Activated effector memory CD4-positive, alpha-beta T cell treated with Interleukin-2 at 50 U/mL for 16 hours (primary cell): ENCODE measurements at regions not wholly inside any gene's neighbourhood (a gene's known extent, or its start where the extent isn't known, plus 50 kb on each side); places are given as distances from the start of the nearest gene placed in this dataset.

Experiments
- DNase-seq: peaks from one replicate; pipeline ENCODE4 v3.0.0-alpha.2; 2020

DNA sequence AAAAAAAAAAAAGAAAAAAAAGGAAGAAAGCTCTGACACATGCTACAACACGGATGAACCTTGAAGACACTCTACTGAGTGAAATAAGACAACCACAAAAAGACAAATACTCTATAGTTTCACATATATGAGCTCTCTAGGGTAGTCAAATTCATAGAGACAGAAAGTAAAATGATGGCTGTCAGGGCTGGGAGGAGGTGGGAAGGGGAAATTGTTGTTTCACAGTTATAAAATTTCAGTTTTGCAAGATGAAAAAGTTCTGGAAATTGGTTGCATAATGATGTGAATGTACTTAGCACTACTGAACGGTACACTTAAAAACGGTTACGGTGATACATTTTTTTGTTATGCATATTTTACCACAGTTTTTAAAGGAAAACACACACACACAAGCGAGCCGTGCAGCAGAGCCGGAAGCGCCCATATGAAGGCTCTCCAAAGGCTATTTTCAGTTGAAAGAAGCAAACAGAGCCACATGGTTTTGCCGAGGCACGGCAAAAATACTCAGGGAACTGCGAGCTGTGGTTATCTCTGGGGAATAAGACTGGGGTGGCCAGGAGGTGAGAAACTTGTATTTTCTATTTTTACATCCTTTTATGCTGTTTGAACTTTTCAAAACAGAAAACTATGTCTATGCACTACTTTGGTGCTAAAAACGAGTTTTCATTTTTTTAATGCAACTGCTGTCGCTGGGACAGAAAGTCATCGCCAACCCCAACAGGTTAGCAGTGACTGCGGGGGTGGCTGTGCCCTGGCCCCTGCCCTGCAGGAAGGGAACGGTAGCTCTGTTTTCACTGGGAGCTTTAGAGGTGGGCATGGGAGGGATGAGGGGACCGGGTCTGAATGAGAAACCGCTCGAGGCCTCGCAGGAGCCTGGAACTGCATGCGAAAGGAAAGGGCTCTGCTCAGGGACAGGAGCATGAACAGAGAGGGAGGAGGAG, 132.9 kb downstream of the OAT start:
- DNase-seq: no peak

DNA sequence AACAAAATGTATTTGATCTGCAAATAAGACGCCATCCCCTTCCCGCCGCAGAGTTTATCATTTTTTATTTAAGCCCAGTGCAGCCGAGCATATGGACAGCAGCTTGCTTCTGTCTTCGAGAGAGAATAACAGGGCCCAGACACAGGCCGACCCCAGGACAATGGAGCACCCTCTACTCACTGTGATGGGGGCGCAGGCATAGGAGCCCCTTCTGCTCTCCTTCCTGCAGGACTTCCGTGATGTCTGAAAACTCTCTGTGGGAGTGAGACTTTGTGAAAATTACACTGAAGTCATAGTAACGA, 134.8 kb downstream of the OAT start:
- DNase-seq: no peak

DNA sequence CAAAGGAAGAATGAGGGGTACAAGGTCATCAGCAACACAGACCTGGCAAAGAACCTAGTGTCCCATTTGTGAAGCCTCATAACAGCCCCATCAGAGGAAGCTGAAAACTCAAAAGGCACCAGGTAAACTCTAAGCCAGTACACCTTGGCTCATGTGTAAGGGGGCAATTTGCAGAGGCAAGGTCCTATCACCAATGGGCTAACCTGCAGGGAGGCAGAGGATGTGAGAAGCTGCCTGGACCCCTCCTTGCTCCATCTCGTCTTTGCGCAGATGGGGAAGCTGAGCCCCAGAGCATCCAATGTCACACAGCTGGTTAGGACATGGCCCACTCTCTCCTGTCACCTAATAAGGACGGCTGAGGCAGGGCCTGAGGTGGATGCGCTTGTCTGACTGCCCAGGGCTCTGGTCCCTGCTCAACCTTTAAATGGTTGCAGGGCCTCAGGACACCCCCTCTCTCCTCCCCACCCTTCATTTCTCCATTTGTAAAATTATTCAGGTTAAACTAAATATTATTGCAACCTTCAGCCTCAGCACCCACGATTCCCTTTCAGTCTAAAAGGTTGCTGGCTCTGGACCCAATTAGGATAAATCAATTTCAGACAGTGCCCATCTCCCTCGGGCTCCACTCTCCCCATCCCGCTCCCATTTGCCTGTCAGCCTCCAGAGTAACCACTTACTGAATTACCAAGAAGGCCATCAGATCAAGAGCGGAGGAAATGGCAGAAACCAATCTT, 135.3 kb downstream of the OAT start:
- DNase-seq: no peak

GRCh38 chr10:124282326-124282725, 136.4 kb downstream of the OAT start:
- no peak for DNase-seq

- no peak for DNase-seq
Measured at GRCh38 chr10:124281666-124282065, 137.1 kb downstream of the OAT start.

- no peak for DNase-seq
Measured at GRCh38 chr10:124280916-124281315, 137.8 kb downstream of the OAT start.

DNA sequence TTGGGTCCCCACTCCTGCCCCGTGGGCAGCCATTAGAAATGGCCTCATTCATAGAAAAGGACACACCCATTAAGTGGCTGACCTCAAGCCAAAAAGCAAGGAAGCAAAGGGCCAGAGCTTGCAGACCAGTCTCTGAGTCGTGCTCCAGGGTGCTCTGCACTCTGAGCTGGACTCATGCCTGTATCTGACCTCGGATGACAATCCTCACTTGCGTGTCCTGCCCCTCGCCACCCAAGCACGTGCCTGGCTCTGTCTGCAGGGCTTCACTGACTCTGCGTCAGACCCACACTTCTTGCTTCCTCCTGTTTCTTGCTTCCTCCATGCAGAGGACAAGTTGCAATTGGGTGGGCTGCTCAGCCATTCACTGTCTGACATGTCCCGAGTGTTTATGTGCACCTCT, 138.8 kb downstream of the OAT start:
- no peak for DNase-seq

- no peak for DNase-seq
Measured at GRCh38 chr10:124279298-124279697, 139.4 kb downstream of the OAT start.

DNA sequence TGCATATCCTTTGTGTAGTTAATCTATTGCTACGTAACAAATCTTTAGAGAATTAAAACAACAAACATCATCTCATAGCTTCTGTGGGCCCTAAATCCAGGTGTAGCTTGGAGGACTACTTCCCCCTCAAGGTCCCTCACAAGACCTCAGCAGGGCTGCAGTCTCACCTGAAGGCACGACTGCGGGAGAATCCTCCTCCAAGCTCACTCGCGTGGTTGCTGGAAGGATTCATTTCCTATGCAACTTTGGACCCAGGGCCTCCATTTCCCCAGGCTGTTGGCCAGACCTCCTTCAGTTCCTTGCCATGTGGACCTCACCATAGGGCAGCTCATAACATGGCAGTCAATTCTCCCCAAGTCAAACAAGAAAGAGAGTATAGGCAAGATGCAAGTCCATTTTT, 140.4 kb downstream of the OAT start:
- no peak for DNase-seq

DNA sequence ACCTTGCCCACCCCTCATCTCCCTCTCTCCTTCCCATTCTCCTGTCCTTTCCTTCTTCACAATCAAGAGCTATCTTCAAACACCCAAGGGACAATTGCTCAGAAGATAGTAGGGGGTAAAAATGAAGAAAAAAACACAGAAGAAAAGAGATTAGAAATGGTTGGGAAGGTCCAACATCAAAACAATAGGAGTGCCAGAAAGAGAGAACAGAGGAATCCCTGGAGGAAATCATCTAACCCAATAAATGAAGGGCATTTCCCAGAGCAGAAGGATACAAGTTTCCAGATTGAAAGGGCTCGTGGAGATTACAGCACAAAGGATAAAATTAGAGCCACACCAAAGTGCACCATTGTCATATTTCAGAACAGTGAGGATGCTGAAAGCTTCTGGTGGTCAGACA, 145.6 kb downstream of the OAT start:
- no peak for DNase-seq

- DNase-seq: no peak
Measured at GRCh38 chr10:124271676-124272075, 147.0 kb downstream of the OAT start.

- no peak for DNase-seq
Measured at GRCh38 chr10:124270530-124271327, 148.0 kb downstream of the OAT start.

DNA sequence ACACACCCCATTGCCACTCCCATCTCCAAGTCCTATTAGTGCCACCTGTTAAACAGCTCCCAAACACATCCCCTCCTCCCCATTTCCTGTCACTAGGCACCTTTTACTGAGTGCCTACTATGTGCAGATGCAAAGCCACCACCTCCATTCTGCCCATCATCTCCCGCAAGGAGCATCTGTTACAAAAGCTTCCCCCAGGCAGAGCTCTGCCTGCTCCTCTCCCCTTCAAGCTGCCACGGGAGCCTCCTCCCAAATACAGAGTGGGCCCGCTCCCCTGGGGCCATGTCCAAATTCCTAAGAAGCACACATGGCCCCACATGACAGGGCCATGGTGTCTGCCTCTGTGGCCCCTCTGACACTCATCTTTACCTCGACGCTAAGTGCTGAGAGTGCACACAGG, 149.7 kb downstream of the OAT start:
- DNase-seq: no peak

GRCh38 chr10:124267911-124268549, 150.7 kb downstream of the OAT start:
- no peak for DNase-seq

- no peak for DNase-seq
Measured at GRCh38 chr10:124267231-124267885, 151.4 kb downstream of the OAT start.

GRCh38 chr10:124266468-124267230, 152.1 kb downstream of the OAT start:
- DNase-seq: no peak

GRCh38 chr10:124265776-124266467, 152.8 kb downstream of the OAT start:
- no peak for DNase-seq

GRCh38 chr10:124265391-124265745, 153.4 kb downstream of the OAT start:
- no peak for DNase-seq

GRCh38 chr10:124264711-124265390, 153.9 kb downstream of the OAT start:
- DNase-seq: no peak

DNA sequence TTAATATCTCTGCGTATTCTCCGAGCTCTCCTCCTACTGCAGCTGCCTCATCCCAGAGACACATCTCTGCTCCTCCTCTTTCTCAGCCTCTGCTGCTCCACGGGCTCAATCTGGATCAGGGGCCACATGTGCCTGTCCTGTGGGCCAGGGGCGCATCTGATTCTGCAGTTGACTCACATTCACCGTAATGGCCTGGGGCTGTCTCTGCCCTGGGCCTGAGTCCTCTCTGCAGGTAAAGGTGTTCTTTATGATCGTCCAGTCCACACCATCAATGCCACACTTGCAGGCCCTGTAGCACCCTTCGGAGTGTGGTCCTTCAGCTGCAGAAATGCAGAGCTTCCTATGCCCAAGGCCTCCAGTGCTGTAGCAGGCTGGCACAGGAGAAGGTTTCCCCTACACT, 154.5 kb downstream of the OAT start:
- DNase-seq: no peak

- no peak for DNase-seq
Measured at GRCh38 chr10:124263726-124264125, 155.0 kb downstream of the OAT start.
